Hematopoietic multipotent progenitor cell (in vitro differentiated cells): ENCODE measurements at regions not wholly inside any gene's neighbourhood (a gene's known extent, or its start where the extent isn't known, plus 50 kb on each side); places are given as distances from the start of the nearest gene placed in this dataset. TPM values are rescaled to one million over a fixed set of nuclear protein-coding genes. Genes with fewer than 3 reads are reported as not detected.
"Not testable (repeated sequence)": the region's sequence is repeated elsewhere in the genome, so short reads cannot be mapped to it uniquely, and the experiment has no call there.

ENCODE experiments used
- DNase-seq, 3 donors: peaks; one replicate each; pipeline ENCODE4 v3.0.0-alpha.2; 2011 to 2015; ENCODE audit warnings: low read depth in 2 of 3, low spot score in 2 of 3
- small RNA-seq: library from RNA; depleted of rRNA; stranded (forward); fragments of <200 nt; gene quantifications from one replicate; pipeline ENCODE3, GENCODE V24; 2012

- not testable (repeated sequence) for DNase-seq
Observed at GRCh38 chr6:28831683-28832082, 92.1 kb downstream of the TRIM27 start.

- not testable (repeated sequence) for DNase-seq
Observed at GRCh38 chr6:28836703-28837102, 87.1 kb downstream of the TRIM27 start.

- DNase-seq = peak; percentile 79 to 93 (median 80)
Observed at GRCh38 chr6:28838289-28838633, 85.5 kb downstream of the TRIM27 start.

GRCh38 chr6:28838634-28839442 is 84.9 kb downstream of the TRIM27 start:
- peak; percentile 63 to 89 (median 86) for DNase-seq

GRCh38 chr6:28839443-28840120 is 84.2 kb downstream of the TRIM27 start:
- DNase-seq = no peak

- no peak for DNase-seq
Observed at GRCh38 chr6:28841290-28841689, 82.5 kb downstream of the TRIM27 start.

- DNase-seq = peak in 2 of 3 donors; percentile 43 to 55
Observed at GRCh38 chr6:28848756-28849155, 75.0 kb downstream of the TRIM27 start.

Small RNA genes lying in the stretch of these regions (small RNA-seq; reads per million reads assigned to genes)
- not detected for gene AL121932.1
